Limb (tissue), 2 donors: ENCODE measurements at regions not wholly inside any gene's neighbourhood (a gene's known extent, or its start where the extent isn't known, plus 50 kb on each side); places are given as distances from the start of the nearest gene placed in this dataset.

Source experiments
- DNase-seq, 2 donors: peaks; one replicate each; pipeline ENCODE4 v3.0.0-alpha.2; 2016; ENCODE audit errors: extremely low spot score in 2 of 2

DNA sequence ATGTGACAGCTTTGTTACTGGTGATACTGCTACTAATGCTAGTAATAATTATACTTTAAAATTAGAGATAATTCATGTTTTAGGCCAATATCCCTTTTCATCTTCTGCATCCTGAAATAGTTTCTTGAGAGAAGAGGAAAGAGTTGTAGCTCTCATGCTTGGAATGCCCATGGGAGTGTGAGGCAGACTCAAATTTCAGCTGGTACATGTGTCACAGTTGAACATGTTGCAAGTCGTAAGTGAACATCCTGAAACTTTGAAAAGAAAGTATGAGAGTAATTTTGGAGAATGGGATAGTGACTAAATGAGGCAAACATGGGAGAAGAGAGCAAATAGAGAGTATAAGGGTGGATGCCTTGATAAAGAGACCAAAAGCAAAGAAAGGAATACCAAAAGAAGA is 168.0 kb downstream of the TMTC3 start:
- no peak for DNase-seq

- no peak for DNase-seq
These were observed 168.6 kb downstream of the TMTC3 start for GRCh38 chr12:88310666-88311065.

- DNase-seq = no peak
These were observed 171.4 kb downstream of the TMTC3 start for GRCh38 chr12:88313554-88313953.

DNA sequence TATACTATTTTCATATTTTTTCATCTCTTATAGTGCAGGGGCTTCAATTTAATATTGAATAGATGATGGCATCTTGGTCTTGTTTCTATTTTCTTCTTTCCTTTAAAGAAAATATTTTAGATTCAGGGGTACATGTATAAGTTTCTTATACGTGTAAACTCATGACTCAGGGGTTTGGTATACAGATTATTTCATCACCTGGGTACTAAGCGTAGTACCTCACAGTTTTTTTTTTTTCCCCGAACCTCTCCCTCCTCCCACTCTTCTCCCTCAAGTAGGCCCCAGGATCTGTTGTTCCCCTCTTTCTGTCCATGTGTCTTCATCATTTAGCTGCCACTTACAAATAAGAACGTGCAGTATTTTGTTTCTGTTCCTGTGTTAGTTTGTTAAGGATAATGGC is 172.6 kb downstream of the TMTC3 start:
- DNase-seq = no peak

DNA sequence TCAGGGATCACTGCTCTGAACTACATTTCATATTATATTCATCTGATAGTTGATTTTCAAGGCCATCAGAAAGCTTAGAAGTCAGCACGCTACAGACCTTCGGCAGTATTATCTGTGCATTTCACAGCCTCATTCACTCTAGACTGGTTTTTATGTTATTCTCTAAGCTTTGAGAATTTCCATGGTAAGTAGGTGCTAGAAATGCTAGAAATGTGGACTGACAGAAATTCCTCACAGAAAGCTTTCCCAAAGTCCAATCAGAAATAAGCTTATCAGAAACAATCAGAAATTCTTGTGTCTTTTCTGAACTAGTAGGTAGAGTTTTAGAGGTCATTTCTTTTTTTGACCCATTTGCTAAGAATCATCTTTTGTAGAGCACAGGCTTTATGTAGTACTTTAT is 176.6 kb downstream of the TMTC3 start:
- no peak for DNase-seq

GRCh38 chr12:88325076-88325815 is 183.1 kb downstream of the TMTC3 start:
- peak in 1 of 2 donors; percentile 44 for DNase-seq

DNA sequence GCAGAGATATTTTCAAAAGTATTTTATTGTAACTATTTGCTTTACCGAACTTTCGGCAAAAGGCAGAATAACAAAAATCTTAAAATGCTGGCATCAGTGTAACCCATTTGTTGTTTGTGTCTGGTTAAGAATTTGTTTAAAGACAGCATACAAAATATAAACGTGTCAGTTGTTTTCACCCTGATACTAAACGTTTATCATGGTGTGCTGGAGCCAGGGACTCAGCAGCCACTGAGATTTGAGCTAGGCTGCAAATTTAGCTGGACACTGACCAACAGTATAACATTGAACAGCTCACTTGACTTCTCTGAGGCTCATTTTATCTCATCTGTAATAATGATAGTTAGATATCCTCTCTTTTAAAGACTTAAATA is 183.7 kb downstream of the TMTC3 start:
- no peak for DNase-seq

DNA sequence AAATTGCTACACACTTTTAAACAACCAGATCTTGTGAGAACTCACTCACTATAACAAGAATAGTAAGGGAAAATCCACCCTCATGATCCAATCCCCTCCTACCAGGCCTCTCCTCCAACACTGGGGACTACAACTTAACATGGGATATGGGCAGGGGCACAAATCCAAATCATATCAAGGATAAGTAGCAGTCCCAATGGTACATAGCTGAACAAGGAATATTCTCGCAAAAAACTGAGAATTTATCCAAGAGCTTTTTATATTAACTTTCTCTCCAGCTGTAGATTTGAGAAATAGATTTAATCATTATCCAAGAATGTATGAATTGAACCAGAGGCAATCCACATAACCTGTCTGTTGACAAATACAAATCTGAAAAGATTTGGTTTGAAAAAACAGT is 185.2 kb downstream of the TMTC3 start:
- no peak for DNase-seq

DNA sequence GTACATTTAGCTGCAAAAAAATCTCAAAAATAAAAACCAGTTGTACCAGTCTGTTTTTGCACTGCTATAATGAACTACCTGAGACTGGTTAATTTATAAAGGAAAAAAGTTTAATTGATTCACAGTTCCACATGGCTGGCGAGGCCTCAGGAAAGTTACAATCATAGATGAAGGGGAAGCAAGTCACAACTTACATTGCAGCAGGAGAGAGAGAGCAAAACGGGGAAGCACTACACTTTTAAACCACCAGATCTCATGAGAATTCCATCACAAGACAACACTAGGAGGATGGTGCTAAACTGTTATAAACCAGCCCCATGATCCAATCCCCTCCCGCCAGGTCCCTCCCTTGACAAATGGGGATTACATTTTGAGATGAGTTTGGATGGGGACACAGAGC is 186.0 kb downstream of the TMTC3 start:
- no peak for DNase-seq

DNA sequence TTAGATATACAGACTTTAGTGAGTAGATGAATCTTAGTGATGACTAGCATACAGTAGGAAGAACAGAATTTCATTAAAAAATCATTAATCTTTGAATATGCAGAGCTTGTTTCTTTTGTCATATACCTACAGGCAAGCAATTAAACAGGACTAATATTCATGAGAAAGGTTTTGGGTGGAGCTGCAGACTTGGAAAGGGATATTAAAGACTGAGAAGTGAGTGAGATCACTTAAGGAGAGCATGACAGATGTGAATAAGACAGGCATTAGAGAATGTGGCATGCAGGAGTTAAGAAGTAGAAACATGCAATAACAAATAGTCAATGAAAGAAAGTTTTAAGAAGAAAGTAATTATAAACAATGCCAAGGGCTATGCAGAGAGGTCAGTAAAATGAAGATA is 187.7 kb downstream of the TMTC3 start:
- DNase-seq = no peak

DNA sequence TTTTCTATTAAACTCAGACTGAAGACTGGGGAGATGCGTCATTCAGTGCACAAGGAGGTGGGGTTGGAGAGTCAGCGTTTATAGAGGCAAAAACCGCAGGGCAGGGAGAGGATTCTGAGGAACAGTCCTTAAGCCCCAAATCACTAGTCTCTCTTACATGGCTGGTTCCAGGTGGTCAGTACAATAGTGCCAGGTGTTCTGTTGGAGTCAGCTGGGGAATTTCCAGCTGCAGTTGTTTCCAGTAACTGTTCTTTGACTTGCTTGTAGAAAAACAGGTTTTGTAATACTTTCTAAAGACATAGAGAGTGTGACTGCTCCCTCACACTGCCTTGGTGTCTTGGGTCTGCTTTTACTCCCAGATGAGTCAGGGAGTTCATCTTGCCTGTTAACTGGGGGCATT is 192.2 kb downstream of the TMTC3 start:
- no peak for DNase-seq

GRCh38 chr12:88336076-88336739 is 194.1 kb downstream of the TMTC3 start:
- no peak for DNase-seq

DNA sequence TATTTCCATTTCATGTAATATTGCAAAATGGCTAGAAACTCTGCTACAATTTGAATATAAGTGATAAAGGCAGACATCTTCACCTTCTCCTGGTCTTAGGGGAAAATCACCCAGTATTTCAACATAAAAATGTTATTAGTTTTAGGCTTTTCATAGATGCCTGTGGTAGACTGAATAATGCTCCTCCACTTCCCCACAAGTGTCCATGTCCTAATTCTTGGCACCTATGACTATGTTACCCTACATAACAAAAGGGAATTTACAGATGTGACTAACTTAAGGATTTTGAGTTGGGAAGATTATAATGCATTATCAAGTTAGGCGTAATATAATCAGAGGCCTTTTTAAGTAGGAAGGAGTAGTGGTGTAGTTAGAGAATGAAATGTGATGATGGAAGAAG is 196.4 kb downstream of the TMTC3 start:
- DNase-seq = no peak

GRCh38 chr12:88339254-88339949 is 197.3 kb downstream of the TMTC3 start:
- no peak for DNase-seq

DNA sequence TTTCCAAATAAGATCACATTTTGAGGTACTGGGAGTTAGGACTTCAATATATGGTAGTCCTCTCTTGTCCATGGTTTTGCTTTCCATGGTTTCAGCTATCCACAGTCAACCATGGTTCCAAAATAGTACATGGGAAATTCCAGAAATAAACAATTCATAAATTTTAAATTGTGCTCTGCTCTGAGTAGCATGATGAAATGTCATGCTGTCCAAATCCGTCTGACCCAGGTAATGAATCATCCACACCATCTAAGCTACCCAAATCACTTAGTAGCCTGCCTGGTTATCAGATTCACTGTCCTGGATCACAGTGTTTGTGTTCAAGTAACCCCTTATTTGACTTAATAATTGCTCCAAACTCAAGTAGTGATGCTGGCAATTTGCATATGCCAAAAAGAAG is 197.9 kb downstream of the TMTC3 start:
- DNase-seq = no peak

- DNase-seq = no peak
These were observed 200.2 kb downstream of the TMTC3 start for GRCh38 chr12:88342251-88342806.

DNA sequence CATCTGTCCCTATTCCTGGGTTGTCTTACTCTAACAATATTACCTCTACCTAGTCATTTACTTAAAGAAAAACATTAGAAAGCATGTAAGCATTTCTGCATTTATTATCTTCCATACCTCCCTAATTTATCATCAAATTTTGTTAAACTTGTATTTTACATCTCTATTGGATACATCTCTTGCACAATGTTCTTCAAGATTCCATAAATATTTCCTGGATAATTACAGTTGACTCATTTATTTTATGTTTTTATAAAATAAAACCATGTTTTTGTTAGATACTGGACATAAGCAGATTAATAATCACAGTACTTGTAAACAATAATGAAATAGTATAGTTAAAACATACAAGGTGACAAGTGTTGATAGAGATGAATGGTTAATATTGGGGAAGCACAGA is 209.0 kb downstream of the TMTC3 start:
- DNase-seq = no peak

GRCh38 chr12:88354691-88355090 is 212.6 kb downstream of the TMTC3 start:
- DNase-seq = no peak

DNA sequence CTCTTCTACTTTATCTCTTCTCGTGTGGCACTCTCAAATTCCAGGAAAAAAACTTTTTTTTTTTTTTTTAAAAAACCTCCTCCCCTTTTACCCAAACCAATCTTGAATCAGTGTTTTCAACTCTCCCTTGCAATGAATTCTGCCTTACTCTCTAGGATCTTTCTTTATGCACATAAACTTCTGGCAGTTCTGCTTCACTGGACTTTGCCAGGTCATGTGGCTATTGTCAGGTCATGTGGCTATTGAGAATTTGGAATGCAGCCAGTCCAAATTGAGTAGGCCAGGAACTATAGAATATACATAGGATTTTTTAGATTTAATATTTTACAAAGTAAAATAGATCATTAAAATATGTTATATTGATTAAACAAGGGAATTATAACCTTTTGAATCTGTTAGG is 218.2 kb downstream of the TMTC3 start:
- DNase-seq = no peak

- DNase-seq = no peak
These were observed 218.8 kb downstream of the KITLG start for GRCh38 chr12:88361493-88361892.

DNA sequence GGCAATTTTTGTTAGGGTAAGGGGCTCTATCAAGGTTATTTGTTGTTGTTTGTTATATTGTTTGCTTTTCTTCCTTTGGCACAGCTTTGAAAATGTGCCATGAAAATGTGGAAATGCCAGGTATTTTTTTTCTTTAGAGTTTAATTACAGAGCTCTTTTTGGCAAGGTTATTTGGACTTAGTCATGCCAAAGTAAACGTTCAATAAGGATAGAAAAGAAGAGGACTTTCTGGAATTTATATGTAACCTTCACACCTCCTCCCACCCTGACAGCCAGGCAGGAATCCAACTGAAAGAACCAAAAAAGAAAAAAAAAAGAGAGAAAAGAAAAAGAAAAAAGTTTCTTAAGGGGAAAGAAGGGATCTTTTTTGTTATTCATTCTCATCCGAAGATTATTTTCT is 217.8 kb downstream of the KITLG start:
- no peak for DNase-seq

DNA sequence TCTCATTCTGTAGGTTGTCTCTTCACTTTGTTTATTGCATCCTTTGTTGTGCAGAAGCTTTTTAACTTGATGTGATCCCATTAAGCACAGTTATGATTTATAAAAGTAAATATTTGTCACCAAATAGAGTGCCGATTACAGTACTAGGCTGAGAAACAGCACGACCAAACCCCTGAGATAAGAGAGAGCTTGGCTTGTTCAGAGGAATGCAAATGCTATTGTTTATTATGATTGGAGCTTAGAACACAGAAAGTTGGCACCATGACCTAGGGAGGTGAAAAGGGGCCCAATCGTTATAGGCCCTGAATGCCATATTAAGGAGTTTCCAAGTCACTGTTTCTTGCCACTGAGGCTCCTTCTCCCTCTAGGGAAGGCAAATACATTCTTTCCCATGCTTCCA is 214.9 kb downstream of the KITLG start:
- DNase-seq = no peak

DNA sequence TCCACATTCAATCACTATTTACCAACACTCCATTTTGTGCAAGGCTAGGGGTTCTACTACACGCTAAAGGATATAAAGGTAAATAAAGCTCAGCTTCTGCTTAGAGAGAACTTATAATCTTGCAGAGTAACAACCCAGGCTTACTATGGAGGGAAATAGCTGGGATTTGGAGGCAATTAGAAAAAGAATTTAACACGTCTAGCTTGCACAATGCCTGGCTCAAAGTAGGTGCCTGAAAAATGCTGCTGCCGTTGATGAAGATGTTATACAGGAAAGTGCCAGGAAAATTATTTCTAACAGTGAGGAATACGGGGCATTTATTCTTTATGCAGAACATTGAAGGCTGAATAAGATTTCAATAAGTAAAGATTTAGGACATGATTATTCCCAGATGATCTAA is 214.2 kb downstream of the KITLG start:
- no peak for DNase-seq
